Right cardiac atrium (tissue), 5 donors: ENCODE measurements at regions not wholly inside any gene's neighbourhood (a gene's known extent, or its start where the extent isn't known, plus 50 kb on each side); places are given as distances from the start of the nearest gene placed in this dataset.
A peak's percentile ranks its signal among the peaks of the same experiment; 100 is the strongest.

Experiments
- ATAC-seq, 2 donors: fragments of 200-7000 bp; cut with Tn5 transposase; one replicate each; pipeline versions ENCODE4 v1.8.0 to v1.9.1; 2020; ENCODE audit warnings: moderate library complexity in 2 of 2, mild to moderate bottlenecking in 1 of 2
- DNase-seq, 3 donors: peaks; one replicate each; pipeline ENCODE4 v3.0.0-alpha.2; 2020
- H3K27ac ChIP-seq: one replicate; pipeline ENCODE4 v1.5.1; 2013; ENCODE audit warnings: mild to moderate bottlenecking, low read length, control low read depth, moderate library complexity
- H3K27me3 ChIP-seq: one replicate; pipeline ENCODE4 v1.6.1; 2013; ENCODE audit not compliant: control insufficient read depth, insufficient read depth
- H3K4me1 ChIP-seq: one replicate; pipeline ENCODE4 v1.6.1; 2013; ENCODE audit warnings: low read length; ENCODE audit not compliant: control insufficient read depth, insufficient read depth
- H3K4me3 ChIP-seq: one replicate; pipeline ENCODE4 v1.5.1; 2013; ENCODE audit warnings: low read length, control low read depth
- H3K9me3 ChIP-seq: one replicate; pipeline ENCODE4 v1.6.1; 2013; ENCODE audit warnings: low read length; ENCODE audit not compliant: control insufficient read depth
- WGBS: extraction: QIAGEN DNeasy Blood & Tissue Kit; methylation state at CpG from one replicate; pipeline ENCODE4 v1.1.7; 2013; 5-methylcytosine and 5-hydroxymethylcytosine counted together
- intact Hi-C, 4 donors: fragments of 100-400 bp; cut with DNase I; formaldehyde crosslinking; loops; one replicate each; pipeline versions ENCODE4 v1.11.0 to v1.14.0; 2022 to 2023
- donor health status: healthy with polysubstance abuse.
- donor health status: DM: no; HTN: yes; CAD: no.
- donor health status: DM: no; HTN: no; CAD: no.
- donor health status: DM: no; HTN: yes; CAD: no; lungs with severe emphysema.
- donor health status: DM: yes; HTN: yes; CAD: no.

GRCh38 chr9:75648034-75648433 lies 242.4 kb upstream of the PCSK5 start:
- H3K27ac ChIP-seq: no peak overlapping the region
- peaks cover 2% of the 10 kb centered on the region for H3K4me1 ChIP-seq
- no peak for DNase-seq
- no peak for ATAC-seq
- H3K9me3 ChIP-seq: no peaks in the 10 kb centered on the region
- H3K4me3 ChIP-seq: no peak overlapping the region
- 93% methylated on average over 8 of the region's 8 CpGs for WGBS
- intact Hi-C loops: no loop called here
- H3K27me3 ChIP-seq: no peaks in the 10 kb centered on the region

- ATAC-seq: no peak
- DNase-seq: no peak
- Histone ChIP-seq H3K4me1 (peaks cover 2% of the 10 kb centered on the region), H3K27ac (no peak overlapping the region), H3K27me3 (no peaks in the 10 kb centered on the region), H3K4me3 (no peak overlapping the region), H3K9me3 (no peaks in the 10 kb centered on the region)
- intact Hi-C loops: no loop called here
- 93% methylated on average over 5 of the region's 5 CpGs for WGBS
Measured at GRCh38 chr9:75649060-75649459, 241.4 kb upstream of the PCSK5 start.

GRCh38 chr9:75651709-75652108 lies 238.8 kb upstream of the PCSK5 start:
- Histone ChIP-seq H3K27me3 (no peaks in the 10 kb centered on the region), H3K27ac (no peak overlapping the region), H3K9me3 (no peaks in the 10 kb centered on the region), H3K4me1 (no peaks in the 10 kb centered on the region), H3K4me3 (no peak overlapping the region)
- ATAC-seq (peak in 1 of 2 donors; percentile 89), DNase-seq (no peak)
- intact Hi-C loops: no loop called here
- WGBS: 42% methylated on average over 2 of the region's 2 CpGs

- Histone ChIP-seq H3K27me3 (no peaks in the 10 kb centered on the region), H3K27ac (no peak overlapping the region), H3K4me3 (no peak overlapping the region), H3K4me1 (no peaks in the 10 kb centered on the region), H3K9me3 (no peaks in the 10 kb centered on the region)
- WGBS: 92% methylated on average over 1 of the region's 1 CpG
- DNase-seq: no peak
- intact Hi-C loops: no loop called here
- no peak for ATAC-seq
Measured at GRCh38 chr9:75653335-75653734, 237.1 kb upstream of the PCSK5 start.

- Histone ChIP-seq H3K4me3 (no peak overlapping the region), H3K27ac (no peak overlapping the region), H3K4me1 (no peaks in the 10 kb centered on the region), H3K9me3 (no peaks in the 10 kb centered on the region), H3K27me3 (no peaks in the 10 kb centered on the region)
- no peak for DNase-seq
- 91% methylated on average over 2 of the region's 2 CpGs for WGBS
- intact Hi-C loops: no loop called here
- ATAC-seq: no peak
Measured at GRCh38 chr9:75653750-75654149, 236.7 kb upstream of the PCSK5 start.

- intact Hi-C loops: no loop called here
- no peak overlapping the region for H3K4me3 ChIP-seq
- ATAC-seq: no peak
- H3K27ac ChIP-seq: no peak overlapping the region
- no peaks in the 10 kb centered on the region for H3K27me3 ChIP-seq
- no peaks in the 10 kb centered on the region for H3K4me1 ChIP-seq
- no peaks in the 10 kb centered on the region for H3K9me3 ChIP-seq
- WGBS: 72% methylated on average over 5 of the region's 5 CpGs
- DNase-seq: no peak
Measured at GRCh38 chr9:75657015-75657414, 233.5 kb upstream of the PCSK5 start.

- no peaks in the 10 kb centered on the region for H3K27me3 ChIP-seq
- 65% methylated on average over 9 of the region's 9 CpGs for WGBS
- no peak for DNase-seq
- H3K27ac ChIP-seq: no peak overlapping the region
- no peak for ATAC-seq
- no peaks in the 10 kb centered on the region for H3K4me1 ChIP-seq
- intact Hi-C loops: no loop called here
- H3K9me3 ChIP-seq: no peaks in the 10 kb centered on the region
- no peak overlapping the region for H3K4me3 ChIP-seq
Measured at GRCh38 chr9:75658301-75658905, 232.1 kb upstream of the PCSK5 start.

- H3K27me3 ChIP-seq: no peaks in the 10 kb centered on the region
- no peak overlapping the region for H3K27ac ChIP-seq
- intact Hi-C loops: no loop called here
- H3K4me3 ChIP-seq: no peak overlapping the region
- DNase-seq: no peak
- H3K9me3 ChIP-seq: no peaks in the 10 kb centered on the region
- WGBS: 72% methylated on average over 4 of the region's 4 CpGs
- no peak for ATAC-seq
- H3K4me1 ChIP-seq: no peaks in the 10 kb centered on the region
Measured at GRCh38 chr9:75664597-75664996, 225.9 kb upstream of the PCSK5 start.

GRCh38 chr9:75666856-75667554 lies 223.5 kb upstream of the PCSK5 start:
- Histone ChIP-seq H3K4me1 (no peaks in the 10 kb centered on the region), H3K4me3 (no peak overlapping the region), H3K9me3 (no peaks in the 10 kb centered on the region), H3K27ac (no peak overlapping the region), H3K27me3 (no peaks in the 10 kb centered on the region)
- intact Hi-C loops: no loop called here
- no peak for ATAC-seq
- DNase-seq: no peak
- WGBS: 63% methylated on average over 10 of the region's 10 CpGs

GRCh38 chr9:75669721-75670120 lies 220.8 kb upstream of the PCSK5 start:
- intact Hi-C loops: no loop called here
- WGBS: 60% methylated on average over 2 of the region's 2 CpGs
- H3K4me1 ChIP-seq: no peaks in the 10 kb centered on the region
- H3K4me3 ChIP-seq: no peak overlapping the region
- no peaks in the 10 kb centered on the region for H3K9me3 ChIP-seq
- DNase-seq: no peak
- ATAC-seq: no peak
- H3K27ac ChIP-seq: no peak overlapping the region
- no peaks in the 10 kb centered on the region for H3K27me3 ChIP-seq

- H3K4me3 ChIP-seq: no peak overlapping the region
- no peaks in the 10 kb centered on the region for H3K27me3 ChIP-seq
- intact Hi-C loops: no loop called here
- H3K9me3 ChIP-seq: no peaks in the 10 kb centered on the region
- no peak overlapping the region for H3K27ac ChIP-seq
- no peaks in the 10 kb centered on the region for H3K4me1 ChIP-seq
- 48% methylated on average over 1 of the region's 1 CpG for WGBS
- ATAC-seq (no peak), DNase-seq (no peak)
Measured at GRCh38 chr9:75671354-75671753, 219.1 kb upstream of the PCSK5 start.

- 60% methylated on average over 1 of the region's 1 CpG for WGBS
- no peaks in the 10 kb centered on the region for H3K27me3 ChIP-seq
- DNase-seq (no peak), ATAC-seq (no peak)
- no peak overlapping the region for H3K4me3 ChIP-seq
- H3K27ac ChIP-seq: no peak overlapping the region
- intact Hi-C loops: no loop called here
- no peaks in the 10 kb centered on the region for H3K4me1 ChIP-seq
- H3K9me3 ChIP-seq: no peaks in the 10 kb centered on the region
Measured at GRCh38 chr9:75672478-75672877, 218.0 kb upstream of the PCSK5 start.
